H1 (cell line): ENCODE measurements at regions not wholly inside any gene's neighbourhood (a gene's known extent, or its start where the extent isn't known, plus 50 kb on each side); places are given as distances from the start of the nearest gene placed in this dataset.

ENCODE experiments used
- CTCF ChIA-PET: fragments of 300-600 bp; sonication (Branson Sonifier 250); formaldehyde crosslinking; loops from one replicate; lab custom pipeline; 2021; ENCODE audit not compliant: partially characterized antibody; lab: Charles Lee
- POLR2A ChIA-PET: fragments of 300-600 bp; sonication (Branson Sonifier 250); formaldehyde crosslinking; loops from one replicate; lab custom pipeline; 2021; ENCODE audit warnings: inconsistent platforms; ENCODE audit not compliant: partially characterized antibody; lab: Charles Lee
- DNase-seq, 2 experiments: peaks; one replicate each; pipeline versions ENCODE4 v3.0.0 to v3.0.0-alpha.2; 2010 to 2022; ENCODE audit warnings: low spot score in 2 of 2, low read depth in 1 of 2, mixed read lengths in 1 of 2
- FAIRE-seq: peaks from 2 replicates; lab custom pipeline; 2011; peaks lifted over from hg19 to GRCh38; lab: Jason Lieb, UNC
- H2AFZ ChIP-seq: 2 replicates; pipeline ENCODE4 v1.8.1; 2012; ENCODE audit warnings: low read length, inconsistent platforms
- H2AK5ac ChIP-seq: 2 replicates; pipeline ENCODE4 v1.6.1; 2013; ENCODE audit warnings: low read depth, low read length
- H2BK120ac ChIP-seq: replicated peaks from 2 replicates; pipeline ENCODE3; 2013; ENCODE audit warnings: low read depth, low read length, inconsistent platforms
- H2BK12ac ChIP-seq: 2 replicates; pipeline ENCODE4 v1.6.1; 2013; ENCODE audit warnings: low read depth, low read length
- H2BK15ac ChIP-seq: 2 replicates; pipeline ENCODE4 v1.6.1; 2013; ENCODE audit warnings: low read length
- H2BK20ac ChIP-seq: 2 replicates; pipeline ENCODE4 v1.6.1; 2013; ENCODE audit warnings: low read length
- H2BK5ac ChIP-seq: 2 replicates; pipeline ENCODE4 v1.6.1; 2013; ENCODE audit warnings: low read depth, low read length
- H3K14ac ChIP-seq: 2 replicates; pipeline ENCODE4 v1.6.1; 2013; ENCODE audit warnings: inconsistent platforms; ENCODE audit not compliant: insufficient read length
- H3K18ac ChIP-seq: 2 replicates; pipeline ENCODE4 v1.6.1; 2013; ENCODE audit warnings: low read length; ENCODE audit errors: extremely low read depth
- H3K23ac ChIP-seq: 2 replicates; pipeline ENCODE4 v1.6.1; 2013; ENCODE audit warnings: inconsistent platforms; ENCODE audit not compliant: insufficient read length
- H3K23me2 ChIP-seq: 2 replicates; pipeline ENCODE4 v1.6.1; 2013; ENCODE audit warnings: low read depth, low read length
- H3K27ac ChIP-seq: 2 replicates; pipeline ENCODE4 v1.6.1; 2011; ENCODE audit warnings: low read depth, low read length, inconsistent platforms
- H3K27me3 ChIP-seq, 4 experiments: replicated peaks in 1 of 4; 1 replicate in 1 of 4; 2 replicates in 3 of 4; pipeline versions ENCODE4 v1.6.1 to v1.8.1; 2011 to 2013; ENCODE audit warnings: low read length in 3 of 4, mild to moderate bottlenecking in 3 of 4, inconsistent platforms in 2 of 4, mixed read lengths in 2 of 4, moderate library complexity in 1 of 4; ENCODE audit not compliant: control insufficient read depth in 3 of 4, insufficient read depth in 3 of 4; ENCODE audit errors: extremely low read depth in 1 of 4
- H3K36me3 ChIP-seq, 4 experiments: 2 replicates each; pipeline versions ENCODE4 v1.6.1 to v1.8.1; 2011 to 2013; ENCODE audit warnings: mild to moderate bottlenecking in 4 of 4, low read length in 3 of 4, moderate library complexity in 2 of 4, control low read depth in 1 of 4, inconsistent platforms in 1 of 4; ENCODE audit not compliant: insufficient read depth in 4 of 4, control insufficient read depth in 2 of 4
- H3K4ac ChIP-seq: replicated peaks from 2 replicates; pipeline ENCODE3; 2013; ENCODE audit warnings: low read length, low read depth, mixed read lengths, inconsistent platforms; ENCODE audit not compliant: insufficient read length
- H3K4me1 ChIP-seq, 4 experiments: replicated peaks in 1 of 4; 1 replicate in 1 of 4; 2 replicates in 3 of 4; pipeline versions ENCODE4 v1.6.1 to v1.8.1; 2011 to 2013; ENCODE audit warnings: low read length in 3 of 4, inconsistent platforms in 2 of 4, mixed read lengths in 1 of 4; ENCODE audit not compliant: insufficient read depth in 4 of 4, control insufficient read depth in 3 of 4
- H3K4me2 ChIP-seq, 2 experiments: 2 replicates each; pipeline versions ENCODE4 v1.6.1 to v1.8.1; 2011 to 2013; ENCODE audit warnings: low read depth in 2 of 2, low read length in 2 of 2, control low read depth in 1 of 2, inconsistent platforms in 1 of 2, mild to moderate bottlenecking in 1 of 2; ENCODE audit not compliant: insufficient read depth in 1 of 2
- H3K4me3 ChIP-seq, 4 experiments: fragments of 200-600, 300-600 bp in 1 of 4; sonication (generic), shearing (Covaris generic), sonication (Bioruptor Twin) in 1 of 4; 2 replicates each; pipeline versions ENCODE4 v1.5.1 to v1.8.1; 2011 to 2016; ENCODE audit warnings: low read length in 4 of 4, low read depth in 3 of 4, control low read depth in 2 of 4, inconsistent platforms in 2 of 4, mild to moderate bottlenecking in 2 of 4, mixed read lengths in 1 of 4, moderate library complexity in 1 of 4; ENCODE audit not compliant: insufficient read depth in 2 of 4; ENCODE audit errors: extremely low read depth in 1 of 4
- H3K56ac ChIP-seq: replicated peaks from 2 replicates; pipeline ENCODE3; 2013; ENCODE audit warnings: low read depth, mild to moderate bottlenecking, mixed read lengths, low read length, inconsistent platforms; ENCODE audit not compliant: insufficient read length
- H3K79me1 ChIP-seq: 2 replicates; pipeline ENCODE4 v1.6.1; 2013; ENCODE audit warnings: low read depth, low read length, control low read depth
- H3K79me2 ChIP-seq, 2 experiments: 2 replicates each; pipeline versions ENCODE4 v1.6.1 to v1.8.1; 2012 to 2013; ENCODE audit warnings: low read length in 2 of 2, mild to moderate bottlenecking in 2 of 2, inconsistent platforms in 1 of 2; ENCODE audit not compliant: insufficient read depth in 2 of 2, control insufficient read depth in 1 of 2
- H3K9ac ChIP-seq, 4 experiments: replicated peaks in 1 of 4; 1 replicate in 1 of 4; 2 replicates in 3 of 4; pipeline versions ENCODE4 v1.6.1 to v1.8.1; 2011 to 2013; ENCODE audit warnings: low read depth in 3 of 4, low read length in 3 of 4, control low read depth in 2 of 4, mild to moderate bottlenecking in 2 of 4, moderate library complexity in 2 of 4, inconsistent platforms in 1 of 4; ENCODE audit errors: extremely low read depth in 1 of 4
- H3K9me3 ChIP-seq, 2 experiments: 2 replicates each; pipeline versions ENCODE4 v1.6.1 to v1.8.1; 2012 to 2013; ENCODE audit warnings: mild to moderate bottlenecking in 2 of 2, moderate library complexity in 2 of 2, control low read depth in 1 of 2, inconsistent platforms in 1 of 2, low read depth in 1 of 2, low read length in 1 of 2, mixed read lengths in 1 of 2; ENCODE audit not compliant: insufficient read depth in 2 of 2
- H4K20me1 ChIP-seq, 2 experiments: replicated peaks in 1 of 2; 2 replicates each; pipeline versions ENCODE3 to v1.8.1; 2011 to 2013; ENCODE audit warnings: inconsistent platforms in 2 of 2, low read length in 2 of 2, mild to moderate bottlenecking in 1 of 2; ENCODE audit not compliant: insufficient read depth in 2 of 2, control insufficient read depth in 1 of 2
- H4K5ac ChIP-seq: 2 replicates; pipeline ENCODE4 v1.6.1; 2013; ENCODE audit warnings: low read length, low read depth, mixed read lengths, inconsistent platforms; ENCODE audit not compliant: insufficient read length
- H4K8ac ChIP-seq: 2 replicates; pipeline ENCODE4 v1.8.0; 2013; ENCODE audit warnings: mild to moderate bottlenecking, moderate library complexity, low read length, inconsistent platforms; ENCODE audit not compliant: insufficient read depth; ENCODE audit errors: extremely low read depth
- H4K91ac ChIP-seq: replicated peaks from 2 replicates; pipeline ENCODE3; 2013; ENCODE audit warnings: low read length, mixed read lengths, inconsistent platforms; ENCODE audit not compliant: insufficient read length
- CHD2 ChIP-seq: IDR thresholded peaks from 2 replicates; pipeline ENCODE4 v1.6.1; 2012; ENCODE audit warnings: low read length, improper control_type of control experiment
- FOSL1 ChIP-seq: IDR thresholded peaks from 2 replicates; pipeline ENCODE4 v1.6.1; 2011; ENCODE audit warnings: mild to moderate bottlenecking, low read depth, low read length, moderate library complexity; ENCODE audit not compliant: insufficient read depth
- KDM5A ChIP-seq: fragments of 200-600 bp; IDR thresholded peaks from 2 replicates; pipeline ENCODE4 v1.7.1; 2012; ENCODE audit warnings: mild to moderate bottlenecking, low read length, inconsistent platforms, mixed read lengths
- ZNF274 ChIP-seq: IDR thresholded peaks from 2 replicates; pipeline ENCODE4 v1.7.0; 2012; ENCODE audit warnings: low read length, borderline replicate concordance; ENCODE audit errors: extremely low read depth
- WGBS, 2 experiments: shearing (Covaris generic) in 1 of 2; methylation state at CpG; one replicate each; pipeline versions ENCODE4 v1.1.6 to v1.1.7; 2013 to 2015; ENCODE audit warnings: low lambda C conversion rate in 2 of 2, mixed read lengths in 2 of 2, inconsistent platforms in 1 of 2, low coverage in 1 of 2, missing lambda C conversion rate in 1 of 2; ENCODE audit not compliant: insufficient replicate concordance in 2 of 2, insufficient coverage in 1 of 2, insufficient read length in 1 of 2; ENCODE audit errors: extremely low coverage in 1 of 2, missing lambda C conversion rate in 1 of 2; 5-methylcytosine and 5-hydroxymethylcytosine counted together
- TF ChIP-seq, protein P1 (sequence below): IDR thresholded peaks from 2 replicates; pipeline ENCODE4 v1.6.1; 2011; ENCODE audit warnings: low read length, improper control_type of control experiment

DNA sequence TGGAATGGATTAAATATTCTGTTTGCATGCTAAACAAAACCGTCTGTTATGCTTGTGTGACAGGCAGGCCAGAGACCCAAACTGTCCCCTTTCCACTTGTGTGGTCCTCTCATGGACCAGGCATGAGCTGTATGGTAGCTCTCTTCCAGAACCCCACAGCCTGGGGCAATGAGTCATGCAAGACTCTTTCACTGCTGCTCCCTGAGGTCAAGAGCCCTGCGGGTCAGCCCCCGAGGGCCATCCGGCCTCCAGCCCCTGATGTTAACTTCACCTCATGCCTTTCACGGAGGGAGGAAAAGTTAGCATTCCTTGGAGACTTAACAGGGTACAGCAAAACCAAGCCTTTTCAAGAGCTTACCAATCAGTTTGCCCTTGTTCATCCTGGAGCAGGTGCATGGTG, 239.1 kb upstream of the DIO3 start:
- DNase-seq (peak in 1 of 2 experiments; percentile 28), FAIRE-seq (no peak)
- TF ChIP-seq, protein P1, sequence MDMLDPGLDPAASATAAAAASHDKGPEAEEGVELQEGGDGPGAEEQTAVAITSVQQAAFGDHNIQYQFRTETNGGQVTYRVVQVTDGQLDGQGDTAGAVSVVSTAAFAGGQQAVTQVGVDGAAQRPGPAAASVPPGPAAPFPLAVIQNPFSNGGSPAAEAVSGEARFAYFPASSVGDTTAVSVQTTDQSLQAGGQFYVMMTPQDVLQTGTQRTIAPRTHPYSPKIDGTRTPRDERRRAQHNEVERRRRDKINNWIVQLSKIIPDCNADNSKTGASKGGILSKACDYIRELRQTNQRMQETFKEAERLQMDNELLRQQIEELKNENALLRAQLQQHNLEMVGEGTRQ, result no peak
- TF ChIP-seq KDM5A (no peak), FOSL1 (no peak), ZNF274 (no peak), CHD2 (no peak)
- Histone ChIP-seq H3K9me3 (no peaks in the 10 kb centered on the region), H3K27me3 (no peaks in the 10 kb centered on the region), H3K4me2 (no peak overlapping the region), H4K8ac (no peak overlapping the region), H2BK120ac (no peak overlapping the region), H3K14ac (no peak overlapping the region), H3K23ac (no peak overlapping the region), H3K56ac (no peak overlapping the region), H2BK20ac (no peak overlapping the region), H4K20me1 (no peaks in the 10 kb centered on the region), H2BK15ac (no peak overlapping the region), H2AK5ac (no peak overlapping the region), H3K36me3 (no peaks in the 10 kb centered on the region), H3K4me1 (no peaks in the 10 kb centered on the region), H4K5ac (no peak overlapping the region), H3K9ac (no peak overlapping the region), H2AFZ (no peak overlapping the region), H3K18ac (no peak overlapping the region), H3K27ac (no peak overlapping the region), H4K91ac (no peak overlapping the region), H2BK5ac (no peak overlapping the region), H3K79me2 (no peaks in the 10 kb centered on the region), H2BK12ac (no peak overlapping the region), H3K4me3 (no peak overlapping the region), H3K23me2 (no peaks in the 10 kb centered on the region), H3K4ac (no peak overlapping the region), H3K79me1 (no peaks in the 10 kb centered on the region)
- POLR2A ChIA-PET, result no interaction called here
- CTCF ChIA-PET, result interaction anchor here (0.6 to 1.2 kb wide), 5 partner anchors 12 to 847 kb away, joined by 3 to 4 read pairs (median 3); partner anchors contain the start of gene RTL1
- 93% methylated on average over 5 of the region's 5 CpGs; no CpG with 5 or more reads in 1 of the 2 experiments for WGBS, 2 experiments
